DND-41 (cell line): ENCODE measurements at regions not wholly inside any gene's neighbourhood (a gene's known extent, or its start where the extent isn't known, plus 50 kb on each side); places are given as distances from the start of the nearest gene placed in this dataset.

Experiments used
- ATAC-seq: fragments of 200-7000 bp; cut with Tn5 transposase; 3 replicates; pipeline ENCODE4 v1.9.1; 2021; ENCODE audit warnings: low read depth; ENCODE audit not compliant: insufficient read depth
- DNase-seq: peaks from one replicate; pipeline ENCODE4 v3.0.0-alpha.2; 2020
- H2AFZ ChIP-seq: 2 replicates; pipeline ENCODE4 v1.6.0; 2012; ENCODE audit warnings: low read depth, low read length
- H3K27ac ChIP-seq: 2 replicates; pipeline ENCODE4 v1.5.1; 2012; ENCODE audit warnings: low read length, inconsistent platforms
- H3K27me3 ChIP-seq: fragments of 200-600 bp; sonication (generic); 2 replicates; pipeline ENCODE4 v1.6.0; 2012; ENCODE audit warnings: low read length, mild to moderate bottlenecking, inconsistent platforms; ENCODE audit not compliant: insufficient read depth, poor library complexity
- H3K36me3 ChIP-seq: 2 replicates; pipeline ENCODE4 v1.5.1; 2012; ENCODE audit warnings: low read length, inconsistent platforms; ENCODE audit not compliant: insufficient read depth
- H3K4me1 ChIP-seq: 2 replicates; pipeline ENCODE4 v1.5.1; 2012; ENCODE audit warnings: mild to moderate bottlenecking, low read length; ENCODE audit not compliant: insufficient read depth
- H3K4me2 ChIP-seq: 2 replicates; pipeline ENCODE4 v1.6.0; 2012; ENCODE audit warnings: mild to moderate bottlenecking, moderate library complexity, low read length, inconsistent platforms; ENCODE audit not compliant: insufficient read depth
- H3K4me3 ChIP-seq, 2 experiments: fragments of 200-600 bp in 1 of 2; shearing (Covaris generic) in 1 of 2; 2 replicates each; pipeline ENCODE4 v1.5.1; 2012 to 2016; ENCODE audit warnings: inconsistent platforms in 2 of 2, low read length in 2 of 2, mild to moderate bottlenecking in 2 of 2, low read depth in 1 of 2, moderate library complexity in 1 of 2
- H3K79me2 ChIP-seq: 2 replicates; pipeline ENCODE4 v1.6.0; 2012; ENCODE audit warnings: low read length, inconsistent platforms; ENCODE audit not compliant: insufficient read depth
- H3K9ac ChIP-seq: 2 replicates; pipeline ENCODE4 v1.6.0; 2012; ENCODE audit warnings: low read depth, mild to moderate bottlenecking, inconsistent platforms, low read length, moderate library complexity
- H3K9me3 ChIP-seq: 2 replicates; pipeline ENCODE4 v1.5.1; 2012; ENCODE audit warnings: low read length, moderate library complexity, mild to moderate bottlenecking, inconsistent platforms; ENCODE audit not compliant: insufficient read depth, severe bottlenecking
- H4K20me1 ChIP-seq: 2 replicates; pipeline ENCODE4 v1.6.0; 2012; ENCODE audit warnings: low read length; ENCODE audit not compliant: insufficient read depth
- CTCF ChIP-seq: IDR thresholded peaks from 2 replicates; pipeline ENCODE4 v1.5.1; 2012; ENCODE audit warnings: borderline replicate concordance, low read length, moderate library complexity, mild to moderate bottlenecking; ENCODE audit not compliant: poor library complexity, severe bottlenecking; ENCODE audit errors: extremely low read depth
- EZH2 ChIP-seq: IDR thresholded peaks from 3 replicates; pipeline ENCODE4 v1.6.1; 2012; ENCODE audit warnings: borderline replicate concordance, low read depth, mild to moderate bottlenecking, moderate library complexity, low read length, inconsistent platforms; ENCODE audit not compliant: severe bottlenecking

DNA sequence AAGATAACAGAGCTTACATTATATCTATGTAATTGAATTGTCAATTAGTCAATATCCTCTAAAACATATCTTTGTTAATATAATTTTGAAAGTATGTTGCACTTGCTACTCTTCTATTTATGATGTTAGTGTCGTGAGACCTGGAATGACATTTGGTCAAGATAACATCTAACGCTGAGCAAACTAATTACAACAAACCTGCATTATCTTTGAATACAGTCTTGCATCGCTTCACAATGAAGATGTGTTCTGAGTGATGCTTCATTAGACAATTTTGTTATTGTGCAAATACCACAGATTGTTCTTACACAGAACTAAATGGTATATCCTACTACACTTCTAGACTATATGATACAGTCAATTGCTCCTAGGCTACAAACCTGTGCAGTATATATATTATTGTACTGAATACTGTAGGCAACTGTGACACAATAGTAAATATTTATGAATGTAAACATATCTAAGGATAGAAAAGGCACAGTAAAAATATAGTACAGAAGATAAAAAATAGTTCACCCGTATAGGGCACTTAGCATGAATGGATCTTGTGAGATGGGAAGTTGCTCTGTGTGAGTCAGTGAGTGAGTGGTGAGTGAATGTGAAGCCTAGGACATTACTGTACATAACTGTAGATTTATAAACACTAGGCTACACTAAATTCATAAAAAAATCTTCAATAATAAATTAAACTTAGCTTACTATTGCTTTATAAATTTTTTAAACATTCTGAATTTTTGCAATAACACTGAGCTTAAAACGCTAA lies 1773.8 kb downstream of the PCDH9 start:
- Histone ChIP-seq H3K36me3 (no peaks in the 10 kb centered on the region), H3K4me3 (no peak overlapping the region), H3K4me2 (no peak overlapping the region), H3K4me1 (no peaks in the 10 kb centered on the region), H2AFZ (no peak overlapping the region), H4K20me1 (no peaks in the 10 kb centered on the region), H3K9ac (no peak overlapping the region), H3K9me3 (no peaks in the 10 kb centered on the region), H3K27me3 (no peaks in the 10 kb centered on the region), H3K79me2 (no peaks in the 10 kb centered on the region), H3K27ac (no peak overlapping the region)
- TF ChIP-seq CTCF (no peak), EZH2 (no peak)
- no peak for DNase-seq
- ATAC-seq, result no peak

DNA sequence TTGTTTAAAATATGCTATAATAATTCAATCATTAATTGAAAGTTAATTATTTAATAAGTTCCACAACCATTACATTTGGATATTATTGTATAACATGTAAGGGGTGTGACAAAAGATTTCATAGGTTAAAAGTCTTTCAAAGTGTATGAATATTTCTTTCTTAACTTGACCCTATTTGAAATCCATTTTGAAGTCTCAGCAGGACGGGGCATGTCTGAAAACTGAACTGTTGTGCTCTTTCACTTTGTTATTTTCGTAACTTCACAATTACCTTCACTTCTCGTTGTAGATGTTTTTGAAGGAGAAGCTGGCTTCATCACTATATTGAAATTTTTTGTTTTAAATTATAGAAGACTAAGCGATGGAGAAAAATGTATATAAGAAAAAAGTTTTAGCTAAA lies 1775.7 kb downstream of the PCDH9 start:
- H3K9ac ChIP-seq, result no peak overlapping the region
- TF ChIP-seq CTCF (no peak), EZH2 (no peak)
- H3K27ac ChIP-seq, result no peak overlapping the region
- H3K79me2 ChIP-seq, result no peaks in the 10 kb centered on the region
- ATAC-seq (no peak), DNase-seq (no peak)
- no peaks in the 10 kb centered on the region for H4K20me1 ChIP-seq
- H2AFZ ChIP-seq, result no peak overlapping the region
- no peak overlapping the region for H3K4me3 ChIP-seq
- no peaks in the 10 kb centered on the region for H3K27me3 ChIP-seq
- no peak overlapping the region for H3K4me2 ChIP-seq
- H3K36me3 ChIP-seq, result no peaks in the 10 kb centered on the region
- H3K4me1 ChIP-seq, result no peaks in the 10 kb centered on the region
- no peaks in the 10 kb centered on the region for H3K9me3 ChIP-seq

DNA sequence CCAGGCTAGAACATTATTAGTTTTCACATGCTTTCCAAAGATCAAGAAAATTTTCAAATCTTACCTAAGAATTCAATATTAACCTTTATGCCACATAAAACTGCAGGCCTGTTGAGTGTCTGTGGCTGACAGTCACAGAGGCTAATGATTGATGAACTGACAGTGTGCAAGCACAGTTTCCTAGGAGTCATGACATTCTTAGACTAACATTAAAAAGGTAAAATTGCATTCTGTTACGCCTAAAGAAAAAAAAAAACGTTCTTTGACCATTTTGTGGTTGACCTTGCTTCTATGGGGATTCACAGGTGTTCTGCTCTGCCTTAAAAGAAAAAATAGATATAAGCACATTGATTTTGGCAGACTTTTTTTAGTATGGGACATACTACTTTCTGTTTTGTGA lies 1776.2 kb downstream of the PCDH9 start:
- Histone ChIP-seq H2AFZ (no peak overlapping the region), H3K79me2 (no peaks in the 10 kb centered on the region), H4K20me1 (no peaks in the 10 kb centered on the region), H3K9ac (no peak overlapping the region), H3K4me1 (no peaks in the 10 kb centered on the region), H3K27ac (no peak overlapping the region), H3K4me2 (no peak overlapping the region), H3K4me3 (no peak overlapping the region), H3K27me3 (no peaks in the 10 kb centered on the region), H3K36me3 (no peaks in the 10 kb centered on the region), H3K9me3 (no peaks in the 10 kb centered on the region)
- TF ChIP-seq EZH2 (no peak), CTCF (no peak)
- ATAC-seq, result peak; percentile 27; the same call in 1 of the 3 replicates
- DNase-seq, result no peak
